ENCODE measurements at regions not wholly inside any gene's neighbourhood (a gene's known extent, or its start where the extent isn't known, plus 50 kb on each side); places are given as distances from the start of the nearest gene placed in this dataset.

GRCh38 chr1:188988589-188988988, 1489.1 kb downstream of the BRINP3 start:
- Mint-ChIP-seq H3K36me3 (ENCODE audit: low read depth) (no peaks in the 10 kb centered on the region), H3K9me3 (peaks cover 16% of the 10 kb centered on the region), H3K4me3 (no peak overlapping the region), H3K27me3 (ENCODE audit: low read depth) (no peaks in the 10 kb centered on the region), H3K27ac (no peak overlapping the region), H3K4me1 (ENCODE audit: low read depth) (no peaks in the 10 kb centered on the region)

- H3K36me3 Mint-ChIP-seq (ENCODE audit: low read depth) = no peaks in the 10 kb centered on the region
- H3K27ac Mint-ChIP-seq = no peak overlapping the region
- H3K9me3 Mint-ChIP-seq = peaks cover 6% of the 10 kb centered on the region
- no peaks in the 10 kb centered on the region for H3K4me1 Mint-ChIP-seq (ENCODE audit: low read depth)
- H3K27me3 Mint-ChIP-seq (ENCODE audit: low read depth) = no peaks in the 10 kb centered on the region
- H3K4me3 Mint-ChIP-seq = no peak overlapping the region
Observed at GRCh38 chr1:188991221-188991930, 1486.3 kb downstream of the BRINP3 start.

- no peaks in the 10 kb centered on the region for H3K9me3 Mint-ChIP-seq
- no peaks in the 10 kb centered on the region for H3K4me1 Mint-ChIP-seq (ENCODE audit: low read depth)
- H3K4me3 Mint-ChIP-seq = no peak overlapping the region
- H3K36me3 Mint-ChIP-seq (ENCODE audit: low read depth) = no peaks in the 10 kb centered on the region
- H3K27me3 Mint-ChIP-seq (ENCODE audit: low read depth) = no peaks in the 10 kb centered on the region
- no peak overlapping the region for H3K27ac Mint-ChIP-seq
Observed at GRCh38 chr1:189007824-189008223, 1469.8 kb downstream of the BRINP3 start.

- Mint-ChIP-seq H3K4me1 (ENCODE audit: low read depth) (no peaks in the 10 kb centered on the region), H3K27ac (no peak overlapping the region), H3K4me3 (no peak overlapping the region), H3K36me3 (ENCODE audit: low read depth) (no peaks in the 10 kb centered on the region), H3K9me3 (peaks cover 11% of the 10 kb centered on the region), H3K27me3 (ENCODE audit: low read depth) (no peaks in the 10 kb centered on the region)
Observed at GRCh38 chr1:189021577-189021976, 1456.1 kb downstream of the BRINP3 start.

- Mint-ChIP-seq H3K27ac (no peak overlapping the region), H3K27me3 (ENCODE audit: low read depth) (no peaks in the 10 kb centered on the region), H3K4me3 (no peak overlapping the region), H3K9me3 (peaks cover 11% of the 10 kb centered on the region), H3K4me1 (ENCODE audit: low read depth) (no peaks in the 10 kb centered on the region), H3K36me3 (ENCODE audit: low read depth) (no peaks in the 10 kb centered on the region)
Observed at GRCh38 chr1:189022015-189022414, 1455.6 kb downstream of the BRINP3 start.

- Mint-ChIP-seq H3K9me3 (peaks cover 4% of the 10 kb centered on the region), H3K4me3 (no peak overlapping the region), H3K27me3 (ENCODE audit: low read depth) (no peaks in the 10 kb centered on the region), H3K4me1 (ENCODE audit: low read depth) (no peaks in the 10 kb centered on the region), H3K27ac (no peak overlapping the region), H3K36me3 (ENCODE audit: low read depth) (no peaks in the 10 kb centered on the region)
Observed at GRCh38 chr1:189027512-189027911, 1450.2 kb downstream of the BRINP3 start.

GRCh38 chr1:189033169-189033568, 1444.5 kb downstream of the BRINP3 start:
- H3K36me3 Mint-ChIP-seq (ENCODE audit: low read depth) = no peaks in the 10 kb centered on the region
- H3K27ac Mint-ChIP-seq = no peak overlapping the region
- H3K4me1 Mint-ChIP-seq (ENCODE audit: low read depth) = no peaks in the 10 kb centered on the region
- no peak overlapping the region for H3K4me3 Mint-ChIP-seq
- no peaks in the 10 kb centered on the region for H3K27me3 Mint-ChIP-seq (ENCODE audit: low read depth)
- H3K9me3 Mint-ChIP-seq = no peaks in the 10 kb centered on the region

GRCh38 chr1:189036628-189037027, 1441.0 kb downstream of the BRINP3 start:
- no peaks in the 10 kb centered on the region for H3K4me1 Mint-ChIP-seq (ENCODE audit: low read depth)
- H3K27me3 Mint-ChIP-seq (ENCODE audit: low read depth) = no peaks in the 10 kb centered on the region
- no peak overlapping the region for H3K27ac Mint-ChIP-seq
- no peaks in the 10 kb centered on the region for H3K36me3 Mint-ChIP-seq (ENCODE audit: low read depth)
- no peaks in the 10 kb centered on the region for H3K9me3 Mint-ChIP-seq
- H3K4me3 Mint-ChIP-seq = no peak overlapping the region

- H3K4me3 Mint-ChIP-seq = no peak overlapping the region
- no peaks in the 10 kb centered on the region for H3K9me3 Mint-ChIP-seq
- H3K36me3 Mint-ChIP-seq (ENCODE audit: low read depth) = no peaks in the 10 kb centered on the region
- H3K4me1 Mint-ChIP-seq (ENCODE audit: low read depth) = no peaks in the 10 kb centered on the region
- H3K27me3 Mint-ChIP-seq (ENCODE audit: low read depth) = no peaks in the 10 kb centered on the region
- no peak overlapping the region for H3K27ac Mint-ChIP-seq
Observed at GRCh38 chr1:189046127-189046526, 1431.5 kb downstream of the BRINP3 start.

- H3K27me3 Mint-ChIP-seq (ENCODE audit: low read depth) = no peaks in the 10 kb centered on the region
- no peak overlapping the region for H3K27ac Mint-ChIP-seq
Observed at GRCh38 chr1:189084811-189085210, 1392.9 kb downstream of the BRINP3 start.

GRCh38 chr1:189103956-189104355, 1373.7 kb downstream of the BRINP3 start:
- Mint-ChIP-seq H3K9me3 (no peaks in the 10 kb centered on the region), H3K4me1 (ENCODE audit: low read depth) (no peaks in the 10 kb centered on the region), H3K27ac (no peak overlapping the region), H3K4me3 (no peak overlapping the region), H3K36me3 (ENCODE audit: low read depth) (no peaks in the 10 kb centered on the region), H3K27me3 (ENCODE audit: low read depth) (no peaks in the 10 kb centered on the region)

More at GRCh38 chr1:189084811-189085210, 1392.9 kb downstream of the BRINP3 start:
- Mint-ChIP-seq H3K4me1 (ENCODE audit: low read depth) (no peaks in the 10 kb centered on the region), H3K9me3 (no peaks in the 10 kb centered on the region), H3K4me3 (no peak overlapping the region), H3K36me3 (ENCODE audit: low read depth) (no peaks in the 10 kb centered on the region)

- no peak overlapping the region for H3K4me3 Mint-ChIP-seq
- no peaks in the 10 kb centered on the region for H3K27me3 Mint-ChIP-seq (ENCODE audit: low read depth)
- H3K4me1 Mint-ChIP-seq (ENCODE audit: low read depth) = no peaks in the 10 kb centered on the region
- H3K36me3 Mint-ChIP-seq (ENCODE audit: low read depth) = no peaks in the 10 kb centered on the region
- H3K9me3 Mint-ChIP-seq = peaks cover 2% of the 10 kb centered on the region
- no peak overlapping the region for H3K27ac Mint-ChIP-seq
Observed at GRCh38 chr1:189117072-189117770, 1360.4 kb downstream of the BRINP3 start.

- Mint-ChIP-seq H3K27ac (no peak overlapping the region), H3K4me3 (no peak overlapping the region), H3K27me3 (ENCODE audit: low read depth) (no peaks in the 10 kb centered on the region), H3K36me3 (ENCODE audit: low read depth) (no peaks in the 10 kb centered on the region), H3K9me3 (peaks cover 13% of the 10 kb centered on the region), H3K4me1 (ENCODE audit: low read depth) (no peaks in the 10 kb centered on the region)
Observed at GRCh38 chr1:189121941-189122340, 1355.7 kb downstream of the BRINP3 start.

GRCh38 chr1:189125694-189126093, 1352.0 kb downstream of the BRINP3 start:
- Mint-ChIP-seq H3K36me3 (ENCODE audit: low read depth) (no peaks in the 10 kb centered on the region), H3K27ac (no peak overlapping the region), H3K27me3 (ENCODE audit: low read depth) (no peaks in the 10 kb centered on the region), H3K4me1 (ENCODE audit: low read depth) (no peaks in the 10 kb centered on the region), H3K9me3 (peaks cover 13% of the 10 kb centered on the region), H3K4me3 (no peak overlapping the region)

- Mint-ChIP-seq H3K27ac (no peak overlapping the region), H3K27me3 (ENCODE audit: low read depth) (no peaks in the 10 kb centered on the region), H3K9me3 (peaks cover 3% of the 10 kb centered on the region), H3K4me3 (no peak overlapping the region), H3K36me3 (ENCODE audit: low read depth) (no peaks in the 10 kb centered on the region), H3K4me1 (ENCODE audit: low read depth) (no peaks in the 10 kb centered on the region)
Observed at GRCh38 chr1:189131576-189131975, 1346.1 kb downstream of the BRINP3 start.

Data from T-helper 1 cell treated with Interleukin-12 subunit alpha and Interleukin-12 subunit beta and Interleukin-4 antibody, amounts not matched to agents 30 μg/mL and 1 μg/mL, for 36 hours (primary cell).